GM12865 (cell line): ENCODE measurements at regions not wholly inside any gene's neighbourhood (a gene's known extent, or its start where the extent isn't known, plus 50 kb on each side); places are given as distances from the start of the nearest gene placed in this dataset.

Experiments
- DNase-seq: peaks from one replicate; pipeline ENCODE4 v3.0.0; 2010; ENCODE audit warnings: low read depth
- H3K4me3 ChIP-seq: 2 replicates; pipeline ENCODE4 v1.5.1; 2011; ENCODE audit warnings: mild to moderate bottlenecking, low read depth, low read length, control low read depth
- TF ChIP-seq, protein P1 (sequence below): IDR thresholded peaks from 2 replicates; pipeline ENCODE4 v1.5.1; 2011; ENCODE audit warnings: low read length, control low read depth, low read depth, inconsistent platforms; ENCODE audit not compliant: insufficient read depth; ENCODE audit errors: missing control alignments

GRCh38 chr1:17941431-17942189 is 166.0 kb upstream of the IGSF21 start:
- TF ChIP-seq, protein P1, sequence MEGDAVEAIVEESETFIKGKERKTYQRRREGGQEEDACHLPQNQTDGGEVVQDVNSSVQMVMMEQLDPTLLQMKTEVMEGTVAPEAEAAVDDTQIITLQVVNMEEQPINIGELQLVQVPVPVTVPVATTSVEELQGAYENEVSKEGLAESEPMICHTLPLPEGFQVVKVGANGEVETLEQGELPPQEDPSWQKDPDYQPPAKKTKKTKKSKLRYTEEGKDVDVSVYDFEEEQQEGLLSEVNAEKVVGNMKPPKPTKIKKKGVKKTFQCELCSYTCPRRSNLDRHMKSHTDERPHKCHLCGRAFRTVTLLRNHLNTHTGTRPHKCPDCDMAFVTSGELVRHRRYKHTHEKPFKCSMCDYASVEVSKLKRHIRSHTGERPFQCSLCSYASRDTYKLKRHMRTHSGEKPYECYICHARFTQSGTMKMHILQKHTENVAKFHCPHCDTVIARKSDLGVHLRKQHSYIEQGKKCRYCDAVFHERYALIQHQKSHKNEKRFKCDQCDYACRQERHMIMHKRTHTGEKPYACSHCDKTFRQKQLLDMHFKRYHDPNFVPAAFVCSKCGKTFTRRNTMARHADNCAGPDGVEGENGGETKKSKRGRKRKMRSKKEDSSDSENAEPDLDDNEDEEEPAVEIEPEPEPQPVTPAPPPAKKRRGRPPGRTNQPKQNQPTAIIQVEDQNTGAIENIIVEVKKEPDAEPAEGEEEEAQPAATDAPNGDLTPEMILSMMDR: no peak
- no peak overlapping the region for H3K4me3 ChIP-seq
- no peak for DNase-seq

DNA sequence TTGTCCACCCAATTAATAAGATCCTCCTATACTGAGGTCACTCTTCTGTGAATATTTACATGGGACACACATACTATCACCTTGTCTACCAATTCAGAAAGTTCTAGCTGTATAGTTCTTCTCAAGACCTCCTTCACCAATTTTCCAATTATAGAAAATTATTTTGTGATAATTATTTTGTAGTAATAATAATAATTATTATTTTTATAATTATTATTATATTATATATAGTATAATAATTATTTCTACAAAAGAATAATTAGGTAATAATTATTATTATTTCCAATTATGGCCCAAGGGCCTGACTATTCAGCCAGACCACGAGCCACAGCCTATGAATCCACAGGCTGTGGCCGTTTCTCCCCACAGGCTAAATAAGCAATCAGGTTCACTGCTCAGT is 164.1 kb upstream of the IGSF21 start:
- H3K4me3 ChIP-seq: no peak overlapping the region
- no peak for DNase-seq
- TF ChIP-seq, protein P1: no peak

DNA sequence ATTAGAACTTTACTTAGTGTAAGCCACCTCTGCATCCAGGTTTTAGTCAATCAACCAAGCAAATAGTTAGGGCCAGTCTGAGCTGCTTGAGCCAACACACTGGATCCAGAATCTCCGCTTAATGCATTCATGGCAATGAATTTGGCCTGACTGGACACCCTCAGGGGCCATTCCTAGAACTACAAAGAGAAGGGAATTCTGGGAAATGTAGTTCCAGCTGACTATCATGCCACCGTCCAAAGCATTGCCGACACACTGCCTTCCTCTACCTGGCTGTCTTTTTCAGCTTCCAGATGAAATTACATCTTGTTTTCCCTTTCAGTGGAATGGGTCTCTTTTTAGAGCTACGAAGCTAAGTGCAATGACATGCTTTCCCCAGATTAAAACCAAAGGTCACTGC is 163.0 kb upstream of the IGSF21 start:
- no peak overlapping the region for H3K4me3 ChIP-seq
- DNase-seq: no peak
- TF ChIP-seq, protein P1: no peak

DNA sequence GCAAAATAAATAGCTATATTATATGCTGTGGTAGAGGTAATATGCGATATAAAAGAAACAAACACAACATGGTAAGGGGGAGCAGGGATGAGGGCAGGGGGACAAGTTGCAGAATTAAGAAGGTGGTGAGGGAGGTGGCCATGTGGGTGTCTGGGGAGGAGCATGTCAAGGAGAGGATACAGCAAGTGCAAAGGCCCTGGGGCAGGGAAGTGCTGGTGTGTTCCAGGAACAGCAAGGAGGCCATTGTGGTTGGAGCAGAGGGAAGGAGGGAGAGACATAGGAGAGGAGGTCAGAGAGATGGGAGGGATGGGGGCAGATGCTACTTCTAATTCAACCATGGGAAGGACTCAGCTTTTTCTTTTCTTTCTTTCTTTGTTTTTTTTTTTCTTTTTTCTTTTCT is 161.2 kb upstream of the IGSF21 start:
- H3K4me3 ChIP-seq: no peak overlapping the region
- TF ChIP-seq, protein P1: no peak
- DNase-seq: no peak

GRCh38 chr1:17948594-17948993 is 159.0 kb upstream of the IGSF21 start:
- TF ChIP-seq, protein P1: no peak
- no peak for DNase-seq
- H3K4me3 ChIP-seq: no peak overlapping the region

DNA sequence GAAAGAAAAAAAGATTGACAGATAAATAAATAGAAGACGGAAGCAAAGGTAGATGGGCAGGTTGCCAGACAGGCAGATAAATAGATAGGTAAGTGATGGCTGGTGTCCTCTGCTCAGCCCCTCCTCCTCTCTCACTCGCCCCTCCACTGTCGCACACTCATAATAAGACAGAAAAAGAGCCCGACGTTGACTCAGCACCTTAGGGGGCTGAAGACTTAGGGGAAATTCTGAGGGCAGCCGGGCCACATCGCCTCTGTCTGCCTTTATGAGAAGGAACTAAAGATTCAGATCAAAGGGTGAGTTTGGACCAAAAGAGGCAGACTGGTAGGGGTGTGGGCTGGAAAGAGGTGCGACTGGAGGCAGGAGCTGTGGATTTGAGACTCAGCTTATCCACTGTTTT is 158.1 kb upstream of the IGSF21 start:
- TF ChIP-seq, protein P1: no peak
- H3K4me3 ChIP-seq: no peak overlapping the region
- no peak for DNase-seq

GRCh38 chr1:17950728-17951127 is 156.9 kb upstream of the IGSF21 start:
- TF ChIP-seq, protein P1: no peak
- no peak for DNase-seq
- no peak overlapping the region for H3K4me3 ChIP-seq
